GM12874 (cell line): ENCODE measurements at regions not wholly inside any gene's neighbourhood (a gene's known extent, or its start where the extent isn't known, plus 50 kb on each side); places are given as distances from the start of the nearest gene placed in this dataset.

Experiments
- CTCF ChIP-seq: IDR thresholded peaks from 2 replicates; pipeline ENCODE4 v1.5.1; 2011; ENCODE audit warnings: low read depth, mild to moderate bottlenecking, control low read depth, low read length, moderate library complexity; ENCODE audit not compliant: insufficient read depth

DNA sequence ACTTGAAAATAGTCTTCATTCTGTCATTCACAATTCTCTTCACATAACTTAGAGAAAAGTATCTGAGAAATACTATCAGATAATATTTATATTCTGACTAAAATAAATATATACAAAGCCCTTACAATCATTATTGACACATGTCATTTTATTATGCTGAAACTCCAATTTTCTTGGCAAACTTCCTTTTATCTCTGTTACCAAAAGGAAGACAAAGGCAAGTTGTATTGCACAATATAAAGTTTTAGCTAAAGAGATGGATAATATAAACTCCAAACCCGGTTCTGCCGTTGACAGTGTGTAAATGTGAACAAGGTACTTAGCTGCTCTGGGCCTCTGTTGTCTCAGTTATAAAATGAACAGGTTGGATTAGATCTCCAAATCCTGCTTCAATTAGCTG lies 99.0 kb upstream of the MDFIC start:
- no peak for TF ChIP-seq CTCF

GRCh38 chr7:114823290-114823689 lies 98.6 kb upstream of the MDFIC start:
- no peak for TF ChIP-seq CTCF

GRCh38 chr7:114825423-114825951 lies 96.4 kb upstream of the MDFIC start:
- no peak for TF ChIP-seq CTCF

GRCh38 chr7:114830952-114831351 lies 90.9 kb upstream of the MDFIC start:
- no peak for TF ChIP-seq CTCF

DNA sequence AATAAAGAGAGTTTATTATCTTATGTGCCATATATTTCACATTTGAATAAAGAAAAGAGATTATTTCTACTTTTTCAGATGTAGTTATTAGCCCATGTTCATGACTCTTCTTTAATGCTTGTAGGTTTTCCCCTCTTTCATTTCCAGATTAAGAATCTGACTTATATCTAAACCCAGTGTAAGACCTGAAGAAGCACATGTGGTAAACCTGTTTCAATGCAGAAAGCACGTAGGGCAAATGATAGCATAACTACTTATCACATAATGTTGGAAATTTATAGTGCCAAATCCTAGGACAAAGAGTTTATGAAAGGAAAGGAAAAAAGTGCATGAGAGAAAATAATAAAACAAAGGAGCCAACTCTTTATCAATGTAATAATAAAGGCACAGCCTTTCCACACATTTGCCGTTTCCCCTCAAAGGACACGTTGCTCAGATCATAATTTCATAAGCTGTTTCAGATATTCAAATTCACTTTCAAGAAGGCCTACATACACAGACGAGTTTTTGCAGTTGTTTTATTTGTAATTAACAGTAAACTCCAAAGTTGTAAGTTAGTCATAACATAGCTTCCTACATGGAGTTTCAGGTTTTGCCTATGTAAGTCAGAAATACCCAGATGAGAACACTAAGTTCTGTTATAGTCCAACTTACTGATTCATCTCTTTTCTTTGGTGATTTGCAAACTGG lies 88.8 kb upstream of the MDFIC start:
- TF ChIP-seq CTCF, result no peak

DNA sequence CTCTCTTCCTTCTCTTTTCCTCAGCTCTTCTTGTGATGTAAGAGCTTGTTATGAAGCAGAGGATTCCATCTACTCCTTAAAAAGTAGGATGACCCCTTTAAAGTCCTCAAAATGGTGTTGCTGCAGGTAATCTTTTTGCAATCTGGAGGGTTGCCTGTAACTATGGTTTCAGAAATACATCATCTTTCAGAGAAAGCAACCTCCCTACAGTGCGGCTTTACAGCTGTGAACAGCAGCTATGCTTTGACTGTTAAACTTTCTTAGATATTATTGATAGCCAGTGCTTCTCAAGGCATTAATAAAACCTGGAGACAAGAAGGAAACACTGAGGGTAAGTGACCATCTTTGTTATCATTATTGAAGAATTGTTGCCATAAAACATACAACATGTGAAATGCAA lies 86.6 kb upstream of the MDFIC start:
- no peak for TF ChIP-seq CTCF

- no peak for TF ChIP-seq CTCF
These were observed 86.0 kb upstream of the MDFIC start for GRCh38 chr7:114835861-114836260.
